GM23248 (cell line): ENCODE measurements at regions not wholly inside any gene's neighbourhood (a gene's known extent, or its start where the extent isn't known, plus 50 kb on each side); places are given as distances from the start of the nearest gene placed in this dataset.
A peak's percentile ranks its signal among the peaks of the same experiment; 100 is the strongest.
"Not testable (repeated sequence)": the region's sequence is repeated elsewhere in the genome, so short reads cannot be mapped to it uniquely, and the experiment has no call there.

Experiments
- DNase-seq: peaks from one replicate; pipeline ENCODE4 v3.0.0-alpha.2; 2015
- H2AFZ ChIP-seq: fragments of 200-600 bp; sonication (generic); 2 replicates; pipeline ENCODE4 v1.6.1; 2016; ENCODE audit warnings: antibody characterized with exemption
- H3F3A ChIP-seq: fragments of 200-600 bp; sonication (generic); 2 replicates; pipeline ENCODE4 v1.6.1; 2016; ENCODE audit warnings: mild to moderate bottlenecking, antibody characterized with exemption, mixed run types; ENCODE audit not compliant: insufficient read depth
- H3K27ac ChIP-seq: fragments of 200-600 bp; sonication (generic); 2 replicates; pipeline ENCODE4 v1.5.1; 2016; ENCODE audit warnings: mild to moderate bottlenecking
- H3K27me3 ChIP-seq: fragments of 200-600 bp; sonication (generic); replicated peaks from 2 replicates; pipeline ENCODE4 v1.6.1; 2016; ENCODE audit warnings: mild to moderate bottlenecking; ENCODE audit not compliant: insufficient read depth
- H3K36me3 ChIP-seq: fragments of 200-600 bp; sonication (generic); 2 replicates; pipeline ENCODE4 v1.6.1; 2016; ENCODE audit warnings: low read depth, mild to moderate bottlenecking
- H3K4me1 ChIP-seq: fragments of 200-600 bp; sonication (generic); 2 replicates; pipeline ENCODE4 v1.6.1; 2016; ENCODE audit warnings: mild to moderate bottlenecking; ENCODE audit not compliant: insufficient read depth
- H3K4me2 ChIP-seq: fragments of 200-600 bp; sonication (generic); one replicate; pipeline ENCODE4 v1.6.1; 2016; ENCODE audit warnings: mild to moderate bottlenecking; ENCODE audit not compliant: unreplicated experiment
- H3K4me3 ChIP-seq: fragments of 200-600 bp; sonication (generic); 2 replicates; pipeline ENCODE4 v1.5.1; 2016; ENCODE audit warnings: mild to moderate bottlenecking
- H3K79me2 ChIP-seq: fragments of 200-600 bp; sonication (generic); 2 replicates; pipeline ENCODE4 v1.6.1; 2016; ENCODE audit warnings: mild to moderate bottlenecking; ENCODE audit not compliant: insufficient read depth
- H3K9ac ChIP-seq: fragments of 200-600 bp; sonication (generic); 2 replicates; pipeline ENCODE4 v1.6.1; 2016; ENCODE audit warnings: mild to moderate bottlenecking
- H3K9me2 ChIP-seq: fragments of 200-600 bp; sonication (generic); 2 replicates; pipeline ENCODE4 v1.6.1; 2016; ENCODE audit warnings: mixed run types, mild to moderate bottlenecking, moderate library complexity; ENCODE audit not compliant: insufficient read depth
- H3K9me3 ChIP-seq: fragments of 200-600 bp; sonication (generic); one replicate; pipeline ENCODE4 v1.6.1; 2017; ENCODE audit warnings: low read depth
- H4K20me1 ChIP-seq: fragments of 200-600 bp; sonication (generic); 2 replicates; pipeline ENCODE4 v1.6.0; 2016; ENCODE audit not compliant: insufficient read depth
- EZH2 ChIP-seq: fragments of 200-600 bp; sonication (generic); IDR thresholded peaks from 2 replicates; pipeline ENCODE4 v1.6.1; 2018; ENCODE audit warnings: antibody characterized with exemption, mild to moderate bottlenecking; ENCODE audit not compliant: insufficient read depth, poor library complexity, severe bottlenecking
- EZH2phosphoT487 ChIP-seq: fragments of 200-600 bp; sonication (generic); IDR thresholded peaks from 2 replicates; pipeline ENCODE4 v1.6.1; 2018; ENCODE audit warnings: antibody characterized with exemption, moderate library complexity, mild to moderate bottlenecking, low read depth; ENCODE audit not compliant: insufficient read depth
- WGBS, 2 experiments: methylation state at CpG; one replicate each; pipeline ENCODE4 v1.1.6; 2015 to 2017; ENCODE audit warnings: low lambda C conversion rate in 2 of 2, low coverage in 1 of 2; ENCODE audit errors: missing lambda C conversion rate in 2 of 2; 5-methylcytosine and 5-hydroxymethylcytosine counted together
- in situ Hi-C: fragments of 300-500 bp; cut with MboI; formaldehyde crosslinking; loops from 2 replicates; pipeline ENCODE4 v1.15.0; 2020

DNA sequence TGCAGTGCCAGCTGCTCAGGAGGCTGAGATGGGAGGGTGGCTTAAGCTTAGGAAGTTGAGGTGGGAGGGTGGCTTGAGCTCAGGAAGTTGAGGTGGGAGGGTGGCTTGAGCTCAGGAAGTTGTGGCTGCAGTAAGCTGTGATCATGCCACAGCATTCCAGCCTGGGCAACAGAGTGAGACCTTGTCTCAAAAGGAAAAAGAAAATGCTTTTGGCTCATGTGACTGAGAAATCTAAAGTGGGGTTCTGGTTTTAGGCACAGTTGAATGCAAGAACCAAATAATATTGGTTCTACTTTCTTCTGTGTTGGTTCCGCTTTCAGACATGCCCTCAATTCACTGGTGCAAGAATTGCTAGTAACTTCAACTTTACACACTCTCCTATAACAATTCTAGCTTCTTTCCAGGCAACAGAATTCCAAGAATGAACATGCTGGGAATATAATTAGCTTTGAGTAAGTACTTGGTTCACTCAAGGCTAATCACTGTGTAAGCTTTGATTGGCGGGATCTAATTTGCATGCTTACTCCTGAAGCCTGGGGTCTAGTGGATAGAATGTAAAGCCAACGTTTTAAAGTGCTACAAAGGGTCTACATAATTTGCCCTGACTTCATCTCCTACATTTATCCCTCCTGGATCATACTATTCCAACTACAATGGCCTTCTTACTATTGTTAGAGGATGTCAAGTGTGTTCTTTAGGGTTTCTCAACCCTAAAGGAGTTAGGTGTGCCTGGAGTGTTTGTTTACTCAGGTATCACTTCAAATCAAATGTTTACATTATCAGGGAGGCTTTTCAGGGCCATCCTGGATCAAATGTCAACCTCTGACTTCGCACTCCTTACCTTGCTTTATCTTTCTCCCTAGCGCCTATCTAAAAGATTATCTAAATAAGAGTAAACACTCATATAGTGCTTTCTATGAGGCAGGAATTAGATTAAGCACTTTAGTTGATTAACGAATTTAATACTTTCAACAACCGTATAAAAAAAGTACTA lies 115.1 kb downstream of the SLC16A1 start:
- in situ Hi-C loops = no loop called here
- no peaks in the 10 kb centered on the region for H4K20me1 ChIP-seq
- H3K4me3 ChIP-seq = no peak overlapping the region
- H3K9me3 ChIP-seq = no peaks in the 10 kb centered on the region
- H3F3A ChIP-seq = 0 out of 2 replicates have a peak, but pooled peaks cover 3% of the 10 kb centered on the region
- no peak overlapping the region for H3K4me2 ChIP-seq
- no peak overlapping the region for H3K9ac ChIP-seq
- no peak overlapping the region for H3K27ac ChIP-seq
- TF ChIP-seq EZH2 (no peak), EZH2phosphoT487 (no peak)
- peak; percentile 17 for DNase-seq
- no peak overlapping the region for H2AFZ ChIP-seq
- WGBS, 2 experiments = 80 to 81% methylated on average over 7 of the region's 7 CpGs
- H3K36me3 ChIP-seq = no peaks in the 10 kb centered on the region
- H3K9me2 ChIP-seq = no peaks in the 10 kb centered on the region
- no peaks in the 10 kb centered on the region for H3K27me3 ChIP-seq
- H3K4me1 ChIP-seq = peaks cover 19% of the 10 kb centered on the region
- H3K79me2 ChIP-seq = no peaks in the 10 kb centered on the region

DNA sequence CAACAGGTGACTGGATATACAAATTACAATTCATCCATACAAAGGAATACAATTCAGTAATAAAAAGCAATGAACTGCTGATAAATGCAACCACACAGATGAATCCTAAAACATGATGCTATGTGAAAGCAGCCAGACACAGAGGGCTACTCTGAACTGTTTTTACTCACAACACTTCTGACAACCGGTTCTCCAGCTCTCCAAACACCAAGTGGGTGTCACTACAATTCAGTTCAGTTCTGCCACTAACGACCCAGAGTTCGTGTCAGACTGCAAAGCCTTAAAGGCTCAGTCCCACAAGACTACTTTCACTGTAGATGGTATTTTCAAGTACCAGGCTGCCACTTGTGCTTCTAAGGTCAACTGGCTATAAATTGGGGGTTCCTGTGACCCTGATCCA lies 119.4 kb downstream of the SLC16A1 start:
- Histone ChIP-seq H3K4me2 (peak overlapping the region; percentile 30), H3K9me2 (no peaks in the 10 kb centered on the region), H3K4me3 (no peak overlapping the region), H3K4me1 (peaks cover 24% of the 10 kb centered on the region), H3K27me3 (no peaks in the 10 kb centered on the region), H3K9me3 (no peaks in the 10 kb centered on the region), H3K79me2 (no peaks in the 10 kb centered on the region), H3K9ac (no peak overlapping the region), H3F3A (no peaks in the 10 kb centered on the region), H4K20me1 (no peaks in the 10 kb centered on the region), H3K36me3 (no peaks in the 10 kb centered on the region), H3K27ac (no peak overlapping the region), H2AFZ (peak overlapping the region; percentile 37; the same call in 1 of the 2 replicates)
- peak; percentile 20 for DNase-seq
- TF ChIP-seq EZH2 (no peak), EZH2phosphoT487 (no peak)
- in situ Hi-C loops = no loop called here
- 18 to 22% methylated on average over 3 of the region's 3 CpGs for WGBS, 2 experiments

DNA sequence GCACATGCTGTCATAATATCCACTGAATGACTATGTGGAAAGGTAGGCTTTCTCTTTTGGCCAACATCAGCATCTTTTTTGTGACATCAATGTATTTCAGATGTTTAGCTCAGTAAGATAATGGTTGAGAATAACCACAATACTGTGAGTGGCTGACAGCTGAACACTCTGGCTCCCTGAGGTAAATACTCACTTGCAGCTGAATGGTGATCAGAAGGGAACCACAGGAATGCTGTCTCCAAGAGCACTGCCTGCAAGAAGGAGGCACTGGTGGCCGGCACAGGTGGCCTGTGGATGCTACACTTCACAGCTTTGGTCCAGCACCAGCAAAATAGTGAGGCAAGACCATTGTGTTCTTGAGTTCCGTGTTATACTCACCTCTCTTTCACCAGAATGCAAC lies 118.7 kb upstream of the PPM1J start:
- Histone ChIP-seq H3K27ac (no peak overlapping the region), H3F3A (no peaks in the 10 kb centered on the region), H3K4me1 (peaks cover 16% of the 10 kb centered on the region), H3K79me2 (no peaks in the 10 kb centered on the region), H3K4me3 (no peak overlapping the region), H3K9me3 (no peaks in the 10 kb centered on the region), H3K9me2 (no peaks in the 10 kb centered on the region), H2AFZ (no peak overlapping the region), H3K36me3 (no peaks in the 10 kb centered on the region), H4K20me1 (no peaks in the 10 kb centered on the region), H3K4me2 (no peak overlapping the region), H3K27me3 (no peaks in the 10 kb centered on the region), H3K9ac (no peak overlapping the region)
- WGBS, 2 experiments = 72 to 80% methylated on average over 2 of the region's 2 CpGs
- in situ Hi-C loops = no loop called here
- no peak for DNase-seq
- TF ChIP-seq EZH2 (no peak), EZH2phosphoT487 (no peak)

DNA sequence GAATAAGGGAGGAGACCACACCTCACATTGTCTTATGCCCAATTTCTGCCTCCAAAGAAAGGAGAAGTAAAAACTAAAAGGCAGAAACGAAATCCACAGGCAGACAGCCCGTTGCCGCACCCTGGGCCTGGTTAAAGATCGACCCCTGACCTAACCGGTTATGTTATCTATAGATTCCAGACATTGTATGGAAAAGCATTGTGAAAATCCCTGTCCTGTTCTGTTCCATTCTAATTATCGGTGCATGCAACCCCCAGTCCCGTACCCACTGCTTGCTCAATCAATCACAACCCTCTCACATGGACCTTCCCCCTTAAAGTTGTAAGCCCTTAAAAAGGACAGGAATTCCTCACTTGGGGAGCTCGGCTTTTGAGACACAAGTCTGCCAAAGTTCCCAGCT lies 117.1 kb upstream of the PPM1J start:
- in situ Hi-C loops, H3K4me2 ChIP-seq, H3K79me2 ChIP-seq, H3K9me2 ChIP-seq, H3K9me3 ChIP-seq, H4K20me1 ChIP-seq, H3K9ac ChIP-seq, H3K27me3 ChIP-seq, H3K4me3 ChIP-seq, H2AFZ ChIP-seq, DNase-seq, H3F3A ChIP-seq, H3K36me3 ChIP-seq, H3K27ac ChIP-seq: not testable (repeated sequence)
- H3K4me1 ChIP-seq = peaks cover 16% of the 10 kb centered on the region
- 66 to 67% methylated on average over 8 of the region's 8 CpGs for WGBS, 2 experiments

DNA sequence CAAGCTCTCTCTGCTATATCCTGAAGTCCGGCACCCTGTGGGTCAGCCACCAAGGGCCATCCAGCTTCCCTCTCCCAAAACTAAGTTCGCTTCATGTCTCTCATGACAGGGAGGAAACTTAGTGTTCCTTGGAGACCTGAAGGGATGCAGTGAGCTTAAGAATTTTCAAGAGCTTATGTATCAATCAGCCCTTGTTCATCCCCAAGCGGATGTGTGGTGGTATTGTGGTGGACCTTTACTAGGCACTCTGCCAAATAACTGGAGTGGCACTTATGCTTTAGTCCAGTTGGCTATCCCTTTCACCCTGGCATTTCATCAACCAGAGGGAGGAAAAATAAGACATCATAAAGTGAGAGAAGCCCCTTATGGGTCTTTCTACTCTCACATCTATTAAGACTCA lies 114.6 kb upstream of the PPM1J start:
- H3K79me2 ChIP-seq, H3F3A ChIP-seq, H3K9me2 ChIP-seq, H3K9me3 ChIP-seq, in situ Hi-C loops, H3K9ac ChIP-seq, H4K20me1 ChIP-seq, DNase-seq, H3K4me3 ChIP-seq, H2AFZ ChIP-seq, H3K27me3 ChIP-seq, H3K36me3 ChIP-seq, H3K4me1 ChIP-seq, H3K27ac ChIP-seq, H3K4me2 ChIP-seq: not testable (repeated sequence)
- 82 to 94% methylated on average over 3 of the region's 3 CpGs for WGBS, 2 experiments
